ENCODE measurements at regions not wholly inside any gene's neighbourhood (a gene's known extent, or its start where the extent isn't known, plus 50 kb on each side); places are given as distances from the start of the nearest gene placed in this dataset.

- Histone ChIP-seq H3K4me1 (peaks cover 20% of the 10 kb centered on the region), H3K27me3 (no peaks in the 10 kb centered on the region), H3K27ac (no peak overlapping the region), H3K9me3 (no peaks in the 10 kb centered on the region), H3K36me3 (replicated peaks in 1 of 2; ENCODE audit: insufficient read depth in 1 of 2, low read depth in 2 of 2) (no peaks in the 10 kb centered on the region), H3K4me3 (no peak overlapping the region)
- DNase-seq = no peak
- TF ChIP-seq CTCF (IDR thresholded peaks at IDR 0.05) (no peak), POLR2A (IDR thresholded peaks at IDR 0.05) (no peak)
- intact Hi-C loops (cut with DNase I) = no loop called here
- 66 to 77% methylated on average over 11 of the region's 11 CpGs for WGBS, 2 donors
- ATAC-seq = no peak
Observed at GRCh38 chr10:28986117-28986792, 302.6 kb upstream of the LYZL1 start.

- no peaks in the 10 kb centered on the region for H3K9me3 ChIP-seq
- intact Hi-C loops (cut with DNase I) = no loop called here
- H3K4me1 ChIP-seq = peaks cover 20% of the 10 kb centered on the region
- H3K36me3 ChIP-seq (replicated peaks in 1 of 2; ENCODE audit: insufficient read depth in 1 of 2, low read depth in 2 of 2) = no peaks in the 10 kb centered on the region
- no peak for ATAC-seq
- no peaks in the 10 kb centered on the region for H3K27me3 ChIP-seq
- H3K4me3 ChIP-seq = no peak overlapping the region
- TF ChIP-seq CTCF (IDR thresholded peaks at IDR 0.05) (no peak), POLR2A (IDR thresholded peaks at IDR 0.05) (no peak)
- DNase-seq = no peak
- H3K27ac ChIP-seq = no peak overlapping the region
- WGBS, 2 donors = 90 to 92% methylated on average over 3 of the region's 3 CpGs
Observed at GRCh38 chr10:28986856-28987255, 302.0 kb upstream of the LYZL1 start.

- no peaks in the 10 kb centered on the region for H3K9me3 ChIP-seq
- no peaks in the 10 kb centered on the region for H3K27me3 ChIP-seq
- H3K36me3 ChIP-seq (replicated peaks in 1 of 2; ENCODE audit: insufficient read depth in 1 of 2, low read depth in 2 of 2) = no peaks in the 10 kb centered on the region
- peaks cover 20% of the 10 kb centered on the region for H3K4me1 ChIP-seq
- WGBS, 2 donors = 73 to 80% methylated on average over 14 of the region's 14 CpGs
- intact Hi-C loops (cut with DNase I) = no loop called here
- no peak overlapping the region for H3K27ac ChIP-seq
- no peak for DNase-seq
- no peak for ATAC-seq
- TF ChIP-seq POLR2A (IDR thresholded peaks at IDR 0.05) (no peak), CTCF (IDR thresholded peaks at IDR 0.05) (no peak)
- H3K4me3 ChIP-seq = no peak overlapping the region
Observed at GRCh38 chr10:28987555-28988320, 301.1 kb upstream of the LYZL1 start.

- no peak overlapping the region for H3K27ac ChIP-seq
- ATAC-seq = no peak
- no peaks in the 10 kb centered on the region for H3K36me3 ChIP-seq (replicated peaks in 1 of 2; ENCODE audit: insufficient read depth in 1 of 2, low read depth in 2 of 2)
- whole genome bisulfite sequencing, 2 donors = 79 to 85% methylated on average over 6 of the region's 6 CpGs
- no peak overlapping the region for H3K4me3 ChIP-seq
- TF ChIP-seq CTCF (IDR thresholded peaks at IDR 0.05) (no peak), POLR2A (IDR thresholded peaks at IDR 0.05) (no peak)
- H3K4me1 ChIP-seq = peaks cover 15% of the 10 kb centered on the region
- no peak for DNase-seq
- H3K27me3 ChIP-seq = no peaks in the 10 kb centered on the region
- no peaks in the 10 kb centered on the region for H3K9me3 ChIP-seq
- intact Hi-C loops (cut with DNase I) = no loop called here
Observed at GRCh38 chr10:28988980-28989379, 299.9 kb upstream of the LYZL1 start.
